Breast epithelium (tissue), 3 donors: ENCODE measurements at regions not wholly inside any gene's neighbourhood (a gene's known extent, or its start where the extent isn't known, plus 50 kb on each side); places are given as distances from the start of the nearest gene placed in this dataset.

Source experiments
- CTCF ChIP-seq, 3 donors: fragments of 450-650 bp; IDR thresholded peaks; one replicate each; pipeline ENCODE4 v1.5.1; 2016 to 2017; ENCODE audit warnings: antibody characterized with exemption in 3 of 3, mild to moderate bottlenecking in 3 of 3, moderate library complexity in 3 of 3
- POLR2A ChIP-seq: fragments of 450-650 bp; IDR thresholded peaks from one replicate; pipeline ENCODE4 v1.6.1; 2016; ENCODE audit warnings: antibody characterized with exemption, mild to moderate bottlenecking, moderate library complexity

GRCh38 chr11:127806501-127806900 lies 780.9 kb downstream of the ETS1 start:
- no peak for TF ChIP-seq CTCF (IDR thresholded peaks at IDR 0.05)
- TF ChIP-seq POLR2A, result no peak
